ENCODE measurements at regions not wholly inside any gene's neighbourhood (a gene's known extent, or its start where the extent isn't known, plus 50 kb on each side); places are given as distances from the start of the nearest gene placed in this dataset.

DNA sequence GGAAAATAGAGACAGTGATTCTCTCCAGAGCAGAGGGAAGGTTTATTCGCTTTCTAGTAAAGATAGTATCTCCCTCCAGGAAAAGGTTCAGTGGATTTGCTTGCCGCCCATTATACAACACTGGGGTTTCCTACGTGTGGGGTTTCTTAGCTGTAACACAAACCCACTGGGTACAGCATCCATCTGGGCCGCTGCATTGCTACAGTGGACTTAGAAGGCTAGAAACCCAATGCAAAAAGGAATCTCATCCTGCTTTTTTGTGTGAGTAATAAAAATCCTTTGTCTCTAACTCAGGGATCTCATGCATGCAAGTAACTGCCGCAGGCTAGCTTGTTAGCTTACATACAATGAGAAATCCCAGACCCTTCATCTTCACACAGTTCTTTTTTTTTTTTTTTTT is 67.1 kb upstream of the BCL2L14 start:
- peaks cover 7% of the 10 kb centered on the region for H3K9me3 Mint-ChIP-seq (ENCODE audit: unreplicated experiment)

DNA sequence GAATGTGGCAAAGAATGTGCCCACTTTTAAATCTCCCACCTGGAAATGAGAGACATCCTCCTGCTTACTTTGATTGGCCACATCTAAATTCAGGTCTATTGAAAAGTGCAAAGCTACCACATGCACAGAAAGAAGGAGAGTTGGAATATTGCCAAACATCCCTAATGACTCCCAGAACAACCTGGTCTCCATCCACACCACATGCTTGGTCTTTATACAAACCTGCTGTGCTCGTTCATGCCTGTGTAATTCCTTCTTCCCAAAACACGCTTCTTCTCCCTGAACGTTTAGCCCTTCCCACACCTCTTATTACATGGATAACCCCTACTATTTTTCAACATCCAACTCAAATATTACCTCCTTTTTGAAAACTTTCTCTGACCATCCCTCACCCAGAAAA is 66.2 kb upstream of the BCL2L14 start:
- H3K9ac ChIP-seq (ENCODE audit: low read length) = no peak overlapping the region
- Mint-ChIP-seq H3K27ac (ENCODE audit: unreplicated experiment) (no peak overlapping the region), H3K36me3 (ENCODE audit: low read depth, unreplicated experiment) (no peaks in the 10 kb centered on the region), H3K9me3 (ENCODE audit: unreplicated experiment) (peaks cover 7% of the 10 kb centered on the region), H3K4me3 (ENCODE audit: unreplicated experiment) (no peak overlapping the region), H3K4me1 (ENCODE audit: low read depth, unreplicated experiment) (peaks cover 22% of the 10 kb centered on the region), H3K27me3 (ENCODE audit: low read depth, unreplicated experiment) (peaks cover 13% of the 10 kb centered on the region)
- DNase-seq (ENCODE audit: low read depth) (no peak), FAIRE-seq (no peak)
- no peak overlapping the region for H2AFZ ChIP-seq (ENCODE audit: low read depth, low read length)
- no peak for TF ChIP-seq EZH2 (IDR thresholded peaks at IDR 0.05; ENCODE audit: insufficient read depth, low read length)
- TF ChIP-seq, protein P1, sequence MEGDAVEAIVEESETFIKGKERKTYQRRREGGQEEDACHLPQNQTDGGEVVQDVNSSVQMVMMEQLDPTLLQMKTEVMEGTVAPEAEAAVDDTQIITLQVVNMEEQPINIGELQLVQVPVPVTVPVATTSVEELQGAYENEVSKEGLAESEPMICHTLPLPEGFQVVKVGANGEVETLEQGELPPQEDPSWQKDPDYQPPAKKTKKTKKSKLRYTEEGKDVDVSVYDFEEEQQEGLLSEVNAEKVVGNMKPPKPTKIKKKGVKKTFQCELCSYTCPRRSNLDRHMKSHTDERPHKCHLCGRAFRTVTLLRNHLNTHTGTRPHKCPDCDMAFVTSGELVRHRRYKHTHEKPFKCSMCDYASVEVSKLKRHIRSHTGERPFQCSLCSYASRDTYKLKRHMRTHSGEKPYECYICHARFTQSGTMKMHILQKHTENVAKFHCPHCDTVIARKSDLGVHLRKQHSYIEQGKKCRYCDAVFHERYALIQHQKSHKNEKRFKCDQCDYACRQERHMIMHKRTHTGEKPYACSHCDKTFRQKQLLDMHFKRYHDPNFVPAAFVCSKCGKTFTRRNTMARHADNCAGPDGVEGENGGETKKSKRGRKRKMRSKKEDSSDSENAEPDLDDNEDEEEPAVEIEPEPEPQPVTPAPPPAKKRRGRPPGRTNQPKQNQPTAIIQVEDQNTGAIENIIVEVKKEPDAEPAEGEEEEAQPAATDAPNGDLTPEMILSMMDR (IDR thresholded peaks at IDR 0.05; ENCODE audit: insufficient read depth, low read depth, low read length) = no peak
- no peaks in the 10 kb centered on the region for H3K36me3 ChIP-seq (ENCODE audit: insufficient read depth, low read length)
- H3K27me3 ChIP-seq (ENCODE audit: insufficient read depth, low read length) = no peaks in the 10 kb centered on the region
- no peak overlapping the region for H3K27ac ChIP-seq (ENCODE audit: low read depth, low read length)
- H4K20me1 ChIP-seq (ENCODE audit: insufficient read depth, low read length) = no peaks in the 10 kb centered on the region
- H3K4me1 ChIP-seq (ENCODE audit: insufficient read depth, low read length) = peaks cover 21% of the 10 kb centered on the region
- no peaks in the 10 kb centered on the region for H3K79me2 ChIP-seq (ENCODE audit: insufficient read depth, low read length)
- H3K9me3 ChIP-seq (ENCODE audit: insufficient read depth, low read depth, low read length) = no peaks in the 10 kb centered on the region
- no peak overlapping the region for H3K4me3 ChIP-seq (ENCODE audit: insufficient read depth, low read depth, low read length)
- H3K4me2 ChIP-seq (ENCODE audit: low read length) = no peak overlapping the region

More for the DNA sequence above, 67.1 kb upstream of the BCL2L14 start:
- Histone ChIP-seq H3K79me2 (ENCODE audit: insufficient read depth, low read length) (no peaks in the 10 kb centered on the region), H3K4me1 (ENCODE audit: insufficient read depth, low read length) (peaks cover 12% of the 10 kb centered on the region), H3K27me3 (ENCODE audit: insufficient read depth, low read length) (no peaks in the 10 kb centered on the region), H4K20me1 (ENCODE audit: insufficient read depth, low read length) (no peaks in the 10 kb centered on the region), H3K36me3 (ENCODE audit: insufficient read depth, low read length) (no peaks in the 10 kb centered on the region), H3K9me3 (ENCODE audit: insufficient read depth, low read depth, low read length) (no peaks in the 10 kb centered on the region), H3K27ac (ENCODE audit: low read depth, low read length) (no peak overlapping the region), H3K9ac (ENCODE audit: low read length) (no peak overlapping the region), H3K4me3 (ENCODE audit: insufficient read depth, low read depth, low read length) (no peak overlapping the region), H3K4me2 (ENCODE audit: low read length) (no peak overlapping the region), H2AFZ (ENCODE audit: low read depth, low read length) (no peak overlapping the region)
- no peak for TF ChIP-seq EZH2 (IDR thresholded peaks at IDR 0.05; ENCODE audit: insufficient read depth, low read length)
- TF ChIP-seq, protein P1 (IDR thresholded peaks at IDR 0.05; ENCODE audit: insufficient read depth, low read depth, low read length) = no peak
- H3K27ac Mint-ChIP-seq (ENCODE audit: unreplicated experiment) = no peak overlapping the region
- DNase-seq (ENCODE audit: low read depth) (no peak), FAIRE-seq (no peak)
- no peak overlapping the region for H3K4me3 Mint-ChIP-seq (ENCODE audit: unreplicated experiment)
- H3K27me3 Mint-ChIP-seq (ENCODE audit: low read depth, unreplicated experiment) = peaks cover 13% of the 10 kb centered on the region
- H3K4me1 Mint-ChIP-seq (ENCODE audit: low read depth, unreplicated experiment) = peaks cover 13% of the 10 kb centered on the region
- H3K36me3 Mint-ChIP-seq (ENCODE audit: low read depth, unreplicated experiment) = no peaks in the 10 kb centered on the region

DNA sequence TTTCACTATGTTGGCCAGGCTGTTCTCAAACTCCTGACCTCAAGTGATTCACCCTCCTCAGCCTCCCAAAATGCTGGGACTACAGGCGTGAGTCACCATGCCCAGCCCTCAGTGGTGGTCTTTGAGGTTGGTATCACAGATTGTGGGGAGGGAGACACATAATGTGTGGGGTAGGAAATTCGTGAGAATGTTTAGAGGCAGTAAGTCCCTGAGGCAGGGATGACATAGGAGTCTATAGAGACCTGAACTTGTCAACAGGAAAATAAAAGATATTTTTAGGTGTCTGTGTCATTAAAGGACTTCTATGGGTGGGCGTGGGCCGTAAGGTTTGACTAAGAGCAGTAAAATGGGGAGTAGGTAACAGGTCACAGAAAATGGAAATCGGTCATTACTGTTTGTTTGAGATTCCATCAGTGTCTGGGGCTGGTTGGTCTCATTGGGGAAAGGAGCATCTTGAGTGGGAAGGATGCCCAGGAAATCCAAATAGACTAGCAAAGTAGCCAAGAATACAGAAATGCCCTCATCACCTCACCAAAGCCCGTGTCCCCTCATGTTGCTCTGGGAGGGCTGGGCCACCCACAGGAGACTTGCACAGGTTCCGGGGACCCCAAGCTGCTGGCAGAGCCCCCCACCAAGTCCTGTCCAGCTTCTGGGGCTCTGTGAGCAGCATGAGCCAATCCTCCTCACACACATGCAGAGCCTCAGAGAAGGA is 63.6 kb upstream of the BCL2L14 start:
- Histone ChIP-seq H3K27me3 (ENCODE audit: insufficient read depth, low read length) (no peaks in the 10 kb centered on the region), H3K4me2 (ENCODE audit: low read length) (no peak overlapping the region), H3K9me3 (ENCODE audit: insufficient read depth, low read depth, low read length) (no peaks in the 10 kb centered on the region), H4K20me1 (ENCODE audit: insufficient read depth, low read length) (no peaks in the 10 kb centered on the region), H3K27ac (ENCODE audit: low read depth, low read length) (peak overlapping the region; percentile 71), H3K79me2 (ENCODE audit: insufficient read depth, low read length) (no peaks in the 10 kb centered on the region), H3K9ac (ENCODE audit: low read length) (peak overlapping the region; percentile 25), H3K36me3 (ENCODE audit: insufficient read depth, low read length) (no peaks in the 10 kb centered on the region), H3K4me1 (ENCODE audit: insufficient read depth, low read length) (peaks cover 41% of the 10 kb centered on the region), H3K4me3 (ENCODE audit: insufficient read depth, low read depth, low read length) (no peak overlapping the region), H2AFZ (ENCODE audit: low read depth, low read length) (no peak overlapping the region)
- Mint-ChIP-seq H3K9me3 (ENCODE audit: unreplicated experiment) (peaks cover 7% of the 10 kb centered on the region), H3K4me1 (ENCODE audit: low read depth, unreplicated experiment) (peaks cover 36% of the 10 kb centered on the region), H3K27me3 (ENCODE audit: low read depth, unreplicated experiment) (peaks cover 8% of the 10 kb centered on the region), H3K36me3 (ENCODE audit: low read depth, unreplicated experiment) (no peaks in the 10 kb centered on the region), H3K4me3 (ENCODE audit: unreplicated experiment) (no peak overlapping the region), H3K27ac (ENCODE audit: unreplicated experiment) (peak overlapping the region; percentile 19)
- no peak for FAIRE-seq
- peak; percentile 87 for DNase-seq (ENCODE audit: low read depth)
- TF ChIP-seq EZH2 (IDR thresholded peaks at IDR 0.05; ENCODE audit: insufficient read depth, low read length) = no peak
- TF ChIP-seq, protein P1 (IDR thresholded peaks at IDR 0.05; ENCODE audit: insufficient read depth, low read depth, low read length) = no peak

Data from astrocyte (in vitro differentiated cells and primary cell).